ENCODE measurements at regions not wholly inside any gene's neighbourhood (a gene's known extent, or its start where the extent isn't known, plus 50 kb on each side); places are given as distances from the start of the nearest gene placed in this dataset.

- Histone ChIP-seq H2BK12ac (ENCODE audit: low read depth, low read length) (no peak overlapping the region), H3K4ac (replicated peaks; ENCODE audit: insufficient read length, low read depth, low read length) (no peak overlapping the region), H3K36me3 (ENCODE audit: control insufficient read depth in 2 of 4, insufficient read depth in 4 of 4, low read length in 3 of 4) (no peaks in the 10 kb centered on the region), H4K8ac (ENCODE audit: extremely low read depth, insufficient read depth, low read length) (no peak overlapping the region), H2BK5ac (ENCODE audit: low read depth, low read length) (no peak overlapping the region), H3K9me3 (ENCODE audit: insufficient read depth in 2 of 2, low read depth in 1 of 2, low read length in 1 of 2) (no peaks in the 10 kb centered on the region), H4K5ac (ENCODE audit: insufficient read length, low read depth, low read length) (no peak overlapping the region), H3K9ac (replicated peaks in 1 of 4; ENCODE audit: extremely low read depth in 1 of 4, low read depth in 3 of 4, low read length in 3 of 4) (no peak overlapping the region), H3K56ac (replicated peaks; ENCODE audit: insufficient read length, low read depth, low read length) (no peak overlapping the region), H3K4me3 (ENCODE audit: extremely low read depth in 1 of 4, insufficient read depth in 2 of 4, low read depth in 3 of 4, low read length in 4 of 4) (no peak overlapping the region), H3K79me1 (ENCODE audit: low read depth, low read length) (no peaks in the 10 kb centered on the region), H2AFZ (ENCODE audit: low read length) (0 out of 2 replicates have a peak overlapping the region, but pooled peaks have one; percentile 63), H4K91ac (replicated peaks; ENCODE audit: insufficient read length, low read length) (no peak overlapping the region), H2BK20ac (ENCODE audit: low read length) (no peak overlapping the region), H3K4me2 (ENCODE audit: insufficient read depth in 1 of 2, low read depth in 2 of 2, low read length in 2 of 2) (no peak overlapping the region), H2AK5ac (ENCODE audit: low read depth, low read length) (no peak overlapping the region), H3K27me3 (replicated peaks in 1 of 4; ENCODE audit: control insufficient read depth in 3 of 4, extremely low read depth in 1 of 4, insufficient read depth in 3 of 4, low read length in 3 of 4) (no peaks in the 10 kb centered on the region), H4K20me1 (replicated peaks in 1 of 2; ENCODE audit: control insufficient read depth in 1 of 2, insufficient read depth in 2 of 2, low read length in 2 of 2) (no peaks in the 10 kb centered on the region), H2BK120ac (replicated peaks; ENCODE audit: low read depth, low read length) (no peak overlapping the region), H3K79me2 (ENCODE audit: control insufficient read depth in 1 of 2, insufficient read depth in 2 of 2, low read length in 2 of 2) (no peaks in the 10 kb centered on the region), H3K14ac (ENCODE audit: insufficient read length) (no peak overlapping the region), H3K18ac (ENCODE audit: extremely low read depth, low read length) (no peak overlapping the region), H3K4me1 (replicated peaks in 1 of 4; ENCODE audit: control insufficient read depth in 3 of 4, insufficient read depth in 4 of 4, low read length in 3 of 4) (no peaks in the 10 kb centered on the region), H3K27ac (ENCODE audit: low read depth, low read length) (no peak overlapping the region), H3K23me2 (ENCODE audit: low read depth, low read length) (no peaks in the 10 kb centered on the region), H3K23ac (ENCODE audit: insufficient read length) (no peak overlapping the region), H2BK15ac (ENCODE audit: low read length) (no peak overlapping the region)
- ChIA-PET POLR2A (ENCODE audit: partially characterized antibody) (no interaction called here), CTCF (ENCODE audit: partially characterized antibody) (interaction anchor here (1.9 to 4.0 kb wide), 2 partner anchors 9 to 430 kb away, joined by 7 to 31 read pairs; no protein-coding TSS in a partner anchor)
- DNase-seq (ENCODE audit: low read depth in 1 of 2, low spot score in 2 of 2) (no peak), FAIRE-seq (no peak)
- WGBS, 2 experiments (ENCODE audit: extremely low coverage in 1 of 2, insufficient coverage in 1 of 2, insufficient read length in 1 of 2, insufficient replicate concordance in 2 of 2, low coverage in 1 of 2, low lambda C conversion rate in 2 of 2, missing lambda C conversion rate in 1 of 2): 78% methylated on average over 11 of the region's 11 CpGs; no CpG with 5 or more reads in 1 of the 2 experiments
- TF ChIP-seq TCF12 (IDR thresholded peaks at IDR 0.05; ENCODE audit: low read depth, low read length) (no peak), SRF (IDR thresholded peaks at IDR 0.05; ENCODE audit: low read depth, low read length) (no peak), KDM1A (IDR thresholded peaks at IDR 0.05; ENCODE audit: borderline replicate concordance, low read length) (no peak), NANOG (IDR thresholded peaks at IDR 0.05; ENCODE audit: insufficient read depth, low read depth, low read length, poor library complexity, severe bottlenecking) (no peak), ZNF274 (IDR thresholded peaks at IDR 0.05; ENCODE audit: borderline replicate concordance, extremely low read depth, low read length) (no peak), CHD2 (IDR thresholded peaks at IDR 0.05; ENCODE audit: low read length) (no peak), SIRT6 (IDR thresholded peaks at IDR 0.05; ENCODE audit: low read length) (no peak), RBBP5 (IDR thresholded peaks at IDR 0.05; ENCODE audit: borderline replicate concordance, low read depth, low read length) (no peak), CTBP2 (IDR thresholded peaks at IDR 0.05; ENCODE audit: borderline replicate concordance, insufficient read depth, insufficient read length, low read length) (no peak)
These were observed 86.3 kb downstream of the PMAIP1 start for GRCh38 chr18:59986139-59986538.

Measured in H1 (cell line).